ENCODE measurements at regions not wholly inside any gene's neighbourhood (a gene's known extent, or its start where the extent isn't known, plus 50 kb on each side); places are given as distances from the start of the nearest gene placed in this dataset.

GRCh38 chr12:25840678-25841465 is 117.6 kb upstream of the RASSF8 start:
- no peaks in the 10 kb centered on the region for H3K27me3 Mint-ChIP-seq (ENCODE audit: low read depth)
- DNase-seq (ENCODE audit: low spot score in 2 of 2, unreplicated experiment in 2 of 2): no peak
- peaks cover 1% of the 10 kb centered on the region for H3K36me3 Mint-ChIP-seq
- H3K9me3 Mint-ChIP-seq: peaks cover 10% of the 10 kb centered on the region
- TF ChIP-seq CTCF (IDR thresholded peaks at IDR 0.05; ENCODE audit: unreplicated experiment): no peak
- no peak overlapping the region for H3K27ac Mint-ChIP-seq
- no peak overlapping the region for H3K4me3 Mint-ChIP-seq
- peaks cover 5% of the 10 kb centered on the region for H3K4me1 Mint-ChIP-seq

GRCh38 chr12:25842254-25842653 is 116.2 kb upstream of the RASSF8 start:
- Mint-ChIP-seq H3K36me3 (no peaks in the 10 kb centered on the region), H3K4me3 (no peak overlapping the region), H3K27ac (no peak overlapping the region), H3K4me1 (peaks cover 5% of the 10 kb centered on the region), H3K27me3 (ENCODE audit: low read depth) (no peaks in the 10 kb centered on the region), H3K9me3 (no peaks in the 10 kb centered on the region)
- TF ChIP-seq CTCF (IDR thresholded peaks at IDR 0.05; ENCODE audit: unreplicated experiment): no peak
- DNase-seq (ENCODE audit: low spot score in 2 of 2, unreplicated experiment in 2 of 2): no peak

GRCh38 chr12:25843976-25844375 is 114.5 kb upstream of the RASSF8 start:
- no peak for TF ChIP-seq CTCF (IDR thresholded peaks at IDR 0.05; ENCODE audit: unreplicated experiment)
- DNase-seq (ENCODE audit: low spot score in 2 of 2, unreplicated experiment in 2 of 2): no peak
- H3K27me3 Mint-ChIP-seq (ENCODE audit: low read depth): no peaks in the 10 kb centered on the region
- no peak overlapping the region for H3K27ac Mint-ChIP-seq
- H3K4me1 Mint-ChIP-seq: peaks cover 5% of the 10 kb centered on the region
- H3K36me3 Mint-ChIP-seq: no peaks in the 10 kb centered on the region
- H3K4me3 Mint-ChIP-seq: no peak overlapping the region
- no peaks in the 10 kb centered on the region for H3K9me3 Mint-ChIP-seq

- Mint-ChIP-seq H3K27ac (no peak overlapping the region), H3K27me3 (ENCODE audit: low read depth) (no peaks in the 10 kb centered on the region)
- TF ChIP-seq CTCF (IDR thresholded peaks at IDR 0.05; ENCODE audit: unreplicated experiment): no peak
These were observed 113.1 kb upstream of the RASSF8 start for GRCh38 chr12:25845415-25845814.

GRCh38 chr12:25852792-25853191 is 105.7 kb upstream of the RASSF8 start:
- Mint-ChIP-seq H3K27me3 (ENCODE audit: low read depth) (no peaks in the 10 kb centered on the region), H3K27ac (no peak overlapping the region), H3K4me3 (no peak overlapping the region), H3K36me3 (no peaks in the 10 kb centered on the region), H3K4me1 (peaks cover 5% of the 10 kb centered on the region), H3K9me3 (peaks cover 4% of the 10 kb centered on the region)
- no peak for TF ChIP-seq CTCF (IDR thresholded peaks at IDR 0.05; ENCODE audit: unreplicated experiment)
- no peak for DNase-seq (ENCODE audit: low spot score in 2 of 2, unreplicated experiment in 2 of 2)

More at GRCh38 chr12:25845415-25845814, 113.1 kb upstream of the RASSF8 start:
- H3K4me1 Mint-ChIP-seq: peaks cover 5% of the 10 kb centered on the region
- no peaks in the 10 kb centered on the region for H3K36me3 Mint-ChIP-seq
- no peak for DNase-seq (ENCODE audit: low spot score in 2 of 2, unreplicated experiment in 2 of 2)
- no peak overlapping the region for H3K4me3 Mint-ChIP-seq
- no peaks in the 10 kb centered on the region for H3K9me3 Mint-ChIP-seq
